SK-N-MC (cell line): ENCODE measurements at regions not wholly inside any gene's neighbourhood (a gene's known extent, or its start where the extent isn't known, plus 50 kb on each side); places are given as distances from the start of the nearest gene placed in this dataset.

ENCODE experiments used
- EZH2 ChIP-seq: fragments of 200-600 bp; sonication (generic); IDR thresholded peaks from one replicate; pipeline ENCODE4 v1.6.1; 2017; ENCODE audit warnings: antibody characterized with exemption
- FOXP2 ChIP-seq: optimal IDR thresholded peaks from 2 replicates; pipeline ENCODE3; 2011; ENCODE audit warnings: mild to moderate bottlenecking, moderate library complexity; ENCODE audit not compliant: insufficient read depth; ENCODE audit errors: extremely low read length, control extremely low read depth
- POLR2AphosphoS5 ChIP-seq: IDR thresholded peaks from 2 replicates; pipeline ENCODE4 v1.6.1; 2012; ENCODE audit warnings: mild to moderate bottlenecking, low read depth, low read length, borderline replicate concordance

- TF ChIP-seq POLR2AphosphoS5, result no peak
- TF ChIP-seq EZH2, result no peak
- TF ChIP-seq FOXP2, result no peak
These were observed 164.2 kb downstream of the PDGFRA start for GRCh38 chr4:54393243-54393642.
